B cell (primary cell): ENCODE measurements at regions not wholly inside any gene's neighbourhood (a gene's known extent, or its start where the extent isn't known, plus 50 kb on each side); places are given as distances from the start of the nearest gene placed in this dataset.

Source experiments
- ATAC-seq: fragments of 200-7000 bp; cut with Tn5 transposase; one replicate; pipeline ENCODE4 v1.10.0; 2021; ENCODE audit warnings: low read depth, mild to moderate bottlenecking, moderate number of reproducible peaks, moderate library complexity
- CTCF ChIA-PET: fragments of 350-600 bp; sonication (Branson Sonifier 250); formaldehyde crosslinking; loops from one replicate; lab custom pipeline; 2021; ENCODE audit warnings: antibody characterized with exemption, inconsistent platforms; lab: Charles Lee
- POLR2A ChIA-PET: fragments of 350-600 bp; sonication (Branson Sonifier 250); formaldehyde crosslinking; loops from one replicate; lab custom pipeline; 2021; ENCODE audit warnings: antibody characterized with exemption; lab: Charles Lee
- DNase-seq: peaks from one replicate; pipeline ENCODE4 v3.0.0; 2013
- H2AFZ ChIP-seq: 2 replicates; pipeline ENCODE4 v1.6.1; 2012; ENCODE audit warnings: mild to moderate bottlenecking, low read depth, low read length; ENCODE audit not compliant: insufficient read depth, poor library complexity, severe bottlenecking
- H3K27ac ChIP-seq, 2 donors: 1 replicate in 1 of 2; 2 replicates in 1 of 2; pipeline ENCODE4 v1.5.1; 2012 to 2013; ENCODE audit warnings: low read length in 2 of 2, mild to moderate bottlenecking in 2 of 2, moderate library complexity in 1 of 2
- H3K27me3 ChIP-seq, 4 experiments: fragments of 200-600 bp in 1 of 4; sonication (generic) in 1 of 4; replicated peaks in 1 of 4; 1 replicate in 2 of 4; 2 replicates in 2 of 4; pipeline versions ENCODE4 v1.6.1 to v1.7.0; 2013 to 2016; ENCODE audit warnings: low read length in 3 of 4, mild to moderate bottlenecking in 2 of 4, mixed read lengths in 1 of 4, moderate library complexity in 1 of 4; ENCODE audit not compliant: insufficient read depth in 4 of 4, control insufficient read depth in 3 of 4; ENCODE audit errors: control extremely low read depth in 1 of 4
- H3K36me3 ChIP-seq, 2 experiments: replicated peaks in 1 of 2; 1 replicate in 1 of 2; 2 replicates in 1 of 2; pipeline versions ENCODE4 v1.6.1 to v1.7.1; 2013; ENCODE audit warnings: low read length in 1 of 2; ENCODE audit not compliant: insufficient read depth in 2 of 2, control insufficient read depth in 1 of 2; ENCODE audit errors: control extremely low read depth in 1 of 2, extremely low read depth in 1 of 2
- H3K4me1 ChIP-seq, 2 donors: fragments of 200-600 bp in 1 of 2; sonication (generic) in 1 of 2; 1 replicate in 1 of 2; 2 replicates in 1 of 2; pipeline versions ENCODE4 v1.5.1 to v1.6.1; 2013 to 2017; ENCODE audit warnings: low read length in 2 of 2; ENCODE audit not compliant: control insufficient read depth in 2 of 2, insufficient read depth in 2 of 2
- H3K4me2 ChIP-seq: replicated peaks from 2 replicates; pipeline ENCODE3; 2012; ENCODE audit warnings: mild to moderate bottlenecking, low read depth, low read length; ENCODE audit not compliant: poor library complexity, severe bottlenecking
- H3K4me3 ChIP-seq, 5 experiments: fragments of 200-600 bp in 1 of 5; sonication (generic) in 1 of 5; 1 replicate in 3 of 5; 2 replicates in 2 of 5; pipeline versions ENCODE4 v1.5.1 to v1.7.0; 2011 to 2016; ENCODE audit warnings: low read length in 4 of 5, mild to moderate bottlenecking in 4 of 5, low read depth in 2 of 5, control low read depth in 1 of 5, moderate library complexity in 1 of 5; ENCODE audit not compliant: insufficient read depth in 1 of 5; ENCODE audit errors: control extremely low read depth in 1 of 5, extremely low read depth in 1 of 5
- H3K79me2 ChIP-seq: fragments of 200-600 bp; sonication (generic); one replicate; pipeline ENCODE4 v1.6.0; 2016; ENCODE audit warnings: low read length; ENCODE audit not compliant: control insufficient read depth, insufficient read depth
- H3K9ac ChIP-seq: fragments of 200-600 bp; sonication (generic); 2 replicates; pipeline ENCODE4 v1.6.1; 2017; ENCODE audit warnings: mild to moderate bottlenecking, low read length, moderate library complexity
- H3K9me3 ChIP-seq, 3 donors: one replicate each; pipeline versions ENCODE4 v1.6.1 to v1.7.1; 2013; ENCODE audit warnings: low read length in 2 of 3; ENCODE audit not compliant: control insufficient read depth in 2 of 3, insufficient read depth in 1 of 3; ENCODE audit errors: control extremely low read depth in 1 of 3
- H4K20me1 ChIP-seq: 2 replicates; pipeline ENCODE4 v1.6.0; 2012; ENCODE audit warnings: mild to moderate bottlenecking, low read length; ENCODE audit not compliant: insufficient read depth, control insufficient read depth, poor library complexity, severe bottlenecking
- H3K27ac Mint-ChIP-seq: one replicate; pipeline ENCODE4 v1.8.0; 2021; ENCODE audit warnings: mixed read lengths
- H3K27me3 Mint-ChIP-seq: one replicate; pipeline ENCODE4 v1.8.0; 2021; ENCODE audit warnings: mixed read lengths
- H3K4me1 Mint-ChIP-seq: one replicate; pipeline ENCODE4 v1.8.0; 2021; ENCODE audit warnings: mixed read lengths
- H3K4me3 Mint-ChIP-seq: one replicate; pipeline ENCODE4 v1.8.0; 2021; ENCODE audit warnings: mixed read lengths
- H3K9me3 Mint-ChIP-seq: one replicate; pipeline ENCODE4 v1.8.0; 2022; ENCODE audit warnings: mixed read lengths; ENCODE audit not compliant: insufficient read depth
- EZH2 ChIP-seq: IDR thresholded peaks from 2 replicates; pipeline ENCODE4 v1.6.1; 2012; ENCODE audit warnings: borderline replicate concordance, low read depth, mild to moderate bottlenecking, moderate library complexity, low read length; ENCODE audit not compliant: insufficient read depth, poor library complexity, severe bottlenecking
- WGBS: methylation state at CpG from one replicate; pipeline ENCODE4 v1.1.5; 2013; ENCODE audit warnings: missing lambda C conversion rate; ENCODE audit not compliant: insufficient coverage; 5-methylcytosine and 5-hydroxymethylcytosine counted together
- intact Hi-C: fragments of 100-400 bp; cut with micrococcal nuclease; formaldehyde crosslinking; loops from one replicate; pipeline ENCODE4 v1.10.0; 2022
- TF ChIP-seq, protein P1 (sequence below): fragments of 200-600 bp; IDR thresholded peaks from one replicate; pipeline ENCODE4 v1.8.0; 2022; ENCODE audit warnings: antibody characterized with exemption, mild to moderate bottlenecking

DNA sequence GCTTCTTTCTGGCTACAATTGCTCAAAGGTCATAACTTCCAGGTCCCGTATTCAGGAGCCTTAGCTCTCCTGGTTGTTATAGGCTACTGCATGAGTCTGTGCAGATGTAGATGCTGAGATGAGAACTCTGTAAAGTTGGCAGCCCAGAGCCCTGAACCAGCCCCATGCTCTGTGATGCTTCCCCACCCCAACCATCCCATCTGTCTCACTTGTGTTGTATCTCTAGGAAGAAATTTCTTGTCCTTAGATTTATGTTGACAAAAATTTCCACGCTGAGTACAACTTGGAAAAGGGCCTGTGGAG, 61.2 kb upstream of the EEPD1 start:
- TF ChIP-seq EZH2, result no peak
- TF ChIP-seq, protein P1, sequence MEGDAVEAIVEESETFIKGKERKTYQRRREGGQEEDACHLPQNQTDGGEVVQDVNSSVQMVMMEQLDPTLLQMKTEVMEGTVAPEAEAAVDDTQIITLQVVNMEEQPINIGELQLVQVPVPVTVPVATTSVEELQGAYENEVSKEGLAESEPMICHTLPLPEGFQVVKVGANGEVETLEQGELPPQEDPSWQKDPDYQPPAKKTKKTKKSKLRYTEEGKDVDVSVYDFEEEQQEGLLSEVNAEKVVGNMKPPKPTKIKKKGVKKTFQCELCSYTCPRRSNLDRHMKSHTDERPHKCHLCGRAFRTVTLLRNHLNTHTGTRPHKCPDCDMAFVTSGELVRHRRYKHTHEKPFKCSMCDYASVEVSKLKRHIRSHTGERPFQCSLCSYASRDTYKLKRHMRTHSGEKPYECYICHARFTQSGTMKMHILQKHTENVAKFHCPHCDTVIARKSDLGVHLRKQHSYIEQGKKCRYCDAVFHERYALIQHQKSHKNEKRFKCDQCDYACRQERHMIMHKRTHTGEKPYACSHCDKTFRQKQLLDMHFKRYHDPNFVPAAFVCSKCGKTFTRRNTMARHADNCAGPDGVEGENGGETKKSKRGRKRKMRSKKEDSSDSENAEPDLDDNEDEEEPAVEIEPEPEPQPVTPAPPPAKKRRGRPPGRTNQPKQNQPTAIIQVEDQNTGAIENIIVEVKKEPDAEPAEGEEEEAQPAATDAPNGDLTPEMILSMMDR, result no peak
- Mint-ChIP-seq H3K4me1 (no peaks in the 10 kb centered on the region), H3K27ac (no peak overlapping the region), H3K27me3 (peaks cover 4% of the 10 kb centered on the region), H3K9me3 (peaks cover 4% of the 10 kb centered on the region), H3K4me3 (no peak overlapping the region)
- Histone ChIP-seq H3K79me2 (no peaks in the 10 kb centered on the region), H3K4me2 (no peak overlapping the region), H3K27ac (no peak overlapping the region), H3K27me3 (no peaks in the 10 kb centered on the region), H3K9ac (no peak overlapping the region), H4K20me1 (no peaks in the 10 kb centered on the region), H3K4me1 (no peaks in the 10 kb centered on the region), H2AFZ (no peak overlapping the region), H3K9me3 (peaks cover 0 to 8% (median 7%) of the 10 kb centered on the region in 3 donors), H3K4me3 (no peak overlapping the region), H3K36me3 (no peaks in the 10 kb centered on the region)
- CTCF ChIA-PET, result no interaction called here
- intact Hi-C loops, result no loop called here
- 100% methylated on average over 1 of the region's 2 CpGs for WGBS
- POLR2A ChIA-PET, result no interaction called here
- no peak for ATAC-seq
- DNase-seq, result no peak

DNA sequence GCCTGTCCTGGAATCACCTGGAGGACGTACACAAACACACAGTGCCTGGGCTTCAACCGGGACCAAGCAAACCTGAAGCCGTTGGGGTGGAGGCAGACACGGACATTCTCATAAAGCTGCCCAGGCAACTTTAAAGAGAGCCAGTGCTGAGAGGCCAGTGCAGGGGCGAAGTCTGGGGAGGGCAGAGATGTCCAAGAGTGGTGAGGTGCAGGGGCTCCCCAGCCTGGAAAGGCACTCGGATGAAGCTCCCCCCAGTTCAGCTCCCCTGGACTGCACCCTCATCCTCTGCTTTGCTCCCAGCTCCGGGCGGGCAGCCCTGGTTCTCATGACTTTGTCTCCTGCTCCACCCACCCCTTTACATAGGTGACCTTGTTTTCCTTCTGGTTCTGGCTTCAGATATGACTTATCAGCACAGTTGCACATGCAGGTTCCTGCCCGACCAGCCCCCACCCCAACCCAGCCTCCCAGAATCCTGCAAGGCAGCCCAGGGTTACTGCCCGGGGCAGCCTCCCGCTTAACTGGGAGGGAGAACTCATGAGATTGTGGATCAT, 60.8 kb upstream of the EEPD1 start:
- no peak overlapping the region for H3K27ac ChIP-seq
- ATAC-seq (no peak), DNase-seq (no peak)
- Mint-ChIP-seq H3K4me3 (no peak overlapping the region), H3K9me3 (peaks cover 4% of the 10 kb centered on the region), H3K4me1 (no peaks in the 10 kb centered on the region), H3K27ac (no peak overlapping the region), H3K27me3 (peaks cover 4% of the 10 kb centered on the region)
- no peak overlapping the region for H3K4me2 ChIP-seq
- ChIA-PET CTCF (no interaction called here), POLR2A (no interaction called here)
- H3K79me2 ChIP-seq, result no peaks in the 10 kb centered on the region
- H3K4me1 ChIP-seq, result no peaks in the 10 kb centered on the region
- intact Hi-C loops, result no loop called here
- no peak for TF ChIP-seq EZH2
- TF ChIP-seq, protein P1, result no peak
- H3K36me3 ChIP-seq, result no peaks in the 10 kb centered on the region
- no peak overlapping the region for H3K9ac ChIP-seq
- no peaks in the 10 kb centered on the region for H3K27me3 ChIP-seq
- H3K4me3 ChIP-seq, result no peak overlapping the region
- 94% methylated on average over 8 of the region's 11 CpGs for WGBS
- no peak overlapping the region for H2AFZ ChIP-seq
- H4K20me1 ChIP-seq, result no peaks in the 10 kb centered on the region
- peaks cover 0 to 8% (median 7%) of the 10 kb centered on the region in 3 donors for H3K9me3 ChIP-seq
